ENCODE measurements at regions not wholly inside any gene's neighbourhood (a gene's known extent, or its start where the extent isn't known, plus 50 kb on each side); places are given as distances from the start of the nearest gene placed in this dataset.

DNA sequence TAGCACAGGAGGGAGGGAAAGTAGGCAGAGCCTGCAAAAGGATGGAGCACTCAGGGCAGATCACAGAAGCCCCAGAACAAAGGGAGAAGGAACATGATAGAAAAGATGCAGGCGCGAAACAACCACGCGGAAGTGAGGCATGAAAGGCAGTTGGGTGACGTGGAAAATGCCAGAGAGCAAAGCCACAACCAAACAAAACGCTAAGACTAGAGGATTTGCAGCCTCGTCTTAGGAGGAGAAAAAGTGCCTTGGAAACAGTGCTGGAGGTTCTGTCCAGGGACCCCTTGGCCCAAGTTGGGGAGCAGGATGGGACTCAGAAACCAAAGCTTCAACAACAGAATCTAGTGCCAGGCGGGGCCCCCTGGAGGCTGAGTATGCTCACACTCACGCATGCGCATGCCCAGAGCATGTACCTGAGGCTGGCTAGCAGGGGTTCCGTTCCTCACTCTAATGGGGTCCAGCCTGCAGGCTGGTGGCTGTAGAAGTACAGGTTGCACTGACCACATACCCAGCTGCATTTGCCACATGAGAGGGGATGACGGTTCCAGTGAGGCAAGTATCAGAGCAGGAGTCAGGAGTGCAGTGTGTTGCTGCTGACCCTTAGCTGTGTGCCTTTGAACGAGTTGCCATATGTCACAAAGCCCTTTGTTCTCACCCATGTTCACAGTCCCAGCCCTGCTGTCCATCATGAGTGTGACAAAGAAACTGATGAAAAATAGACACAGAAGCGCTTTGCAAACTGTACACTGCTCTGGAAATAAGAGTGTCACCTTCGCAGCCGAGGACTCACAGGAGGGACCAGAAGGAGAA, 568.6 kb upstream of the CADM1 start:
- Histone ChIP-seq H3K9ac (ENCODE audit: insufficient read depth, low read length, poor library complexity, severe bottlenecking) (no peak overlapping the region), H2AFZ (ENCODE audit: insufficient read depth, low read depth, low read length, poor library complexity, severe bottlenecking) (no peak overlapping the region), H3K27me3 (ENCODE audit: control insufficient read depth in 2 of 2, insufficient read depth in 2 of 2, low read length in 2 of 2) (peaks cover 0 to 4% of the 10 kb centered on the region in 2 donors), H3K4me1 (ENCODE audit: control insufficient read depth in 1 of 2, insufficient read depth in 2 of 2, low read length in 2 of 2) (peaks cover 0 to 3% of the 10 kb centered on the region in 2 donors), H3K27ac (ENCODE audit: low read depth in 1 of 2, low read length in 2 of 2) (no peak overlapping the region), H3K4me3 (replicated peaks in 1 of 3; ENCODE audit: low read depth in 2 of 3, low read length in 3 of 3) (no peak overlapping the region), H3K9me3 (replicated peaks in 1 of 2; ENCODE audit: control insufficient read depth in 1 of 2, insufficient read depth in 1 of 2, low read length in 2 of 2) (no peaks in the 10 kb centered on the region), H3K4me2 (replicated peaks; ENCODE audit: extremely low read depth, low read length, poor library complexity, severe bottlenecking) (no peak overlapping the region), H3K79me2 (ENCODE audit: insufficient read depth, low read length) (no peaks in the 10 kb centered on the region), H3K36me3 (replicated peaks in 1 of 2; ENCODE audit: control insufficient read depth in 1 of 2, insufficient read depth in 2 of 2, low read length in 2 of 2) (no peaks in the 10 kb centered on the region), H4K20me1 (ENCODE audit: insufficient read depth, low read length) (no peaks in the 10 kb centered on the region)
- H3K27me3 Mint-ChIP-seq (ENCODE audit: low read depth in 3 of 3) = peaks cover 0 to 16% (median 10%) of the 10 kb centered on the region in 3 donors
- H3K9me3 Mint-ChIP-seq = no peaks in the 10 kb centered on the region
- no peak for TF ChIP-seq CTCF (IDR thresholded peaks at IDR 0.05)
- no peaks in the 10 kb centered on the region for H3K4me1 Mint-ChIP-seq
- peak overlapping the region in 1 of 7 donors; percentile 16 for H3K27ac Mint-ChIP-seq
- DNase-seq = no peak
- WGBS (ENCODE audit: insufficient coverage) = 83% methylated on average over 16 of the region's 16 CpGs
- no peak overlapping the region for H3K4me3 Mint-ChIP-seq
- intact Hi-C loops (cut with micrococcal nuclease) = no loop called here
- H3K36me3 Mint-ChIP-seq = no peaks in the 10 kb centered on the region

DNA sequence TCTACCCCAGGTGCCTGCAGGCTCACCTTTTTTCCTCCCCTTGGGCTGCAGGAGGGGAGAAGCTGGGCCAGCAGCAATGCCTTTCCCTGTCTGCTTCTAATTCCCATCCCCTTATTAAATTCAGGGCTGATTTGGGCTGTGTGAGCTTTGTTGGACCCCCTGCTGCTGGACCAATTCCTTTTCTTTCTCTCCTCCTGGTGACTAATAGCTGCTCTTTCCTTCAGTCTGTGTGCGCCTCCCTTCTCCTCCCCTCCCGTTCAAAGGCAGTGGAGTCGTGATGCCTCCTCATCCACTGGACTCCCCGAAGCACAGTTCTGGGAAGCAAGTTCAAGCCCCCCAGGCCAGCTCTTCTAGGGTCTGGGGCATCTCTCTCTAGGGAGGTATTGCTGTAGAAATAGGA, 567.9 kb upstream of the CADM1 start:
- TF ChIP-seq CTCF (IDR thresholded peaks at IDR 0.05) = no peak
- H3K4me1 ChIP-seq (ENCODE audit: control insufficient read depth in 1 of 2, insufficient read depth in 2 of 2, low read length in 2 of 2) = peaks cover 0 to 3% of the 10 kb centered on the region in 2 donors
- intact Hi-C loops (cut with micrococcal nuclease) = no loop called here
- H3K27me3 Mint-ChIP-seq (ENCODE audit: low read depth in 3 of 3) = peaks cover 0 to 16% (median 10%) of the 10 kb centered on the region in 3 donors
- H3K9me3 ChIP-seq (replicated peaks in 1 of 2; ENCODE audit: control insufficient read depth in 1 of 2, insufficient read depth in 1 of 2, low read length in 2 of 2) = no peaks in the 10 kb centered on the region
- H3K4me1 Mint-ChIP-seq = no peaks in the 10 kb centered on the region
- no peak overlapping the region for H3K27ac ChIP-seq (ENCODE audit: low read depth in 1 of 2, low read length in 2 of 2)
- no peaks in the 10 kb centered on the region for H3K79me2 ChIP-seq (ENCODE audit: insufficient read depth, low read length)
- H3K9me3 Mint-ChIP-seq = peaks cover 0 to 3% (median 0%) of the 10 kb centered on the region in 7 donors
- no peak overlapping the region for H3K4me2 ChIP-seq (replicated peaks; ENCODE audit: extremely low read depth, low read length, poor library complexity, severe bottlenecking)
- H3K4me3 ChIP-seq (replicated peaks in 1 of 3; ENCODE audit: low read depth in 2 of 3, low read length in 3 of 3) = no peak overlapping the region
- no peak overlapping the region for H3K4me3 Mint-ChIP-seq
- H4K20me1 ChIP-seq (ENCODE audit: insufficient read depth, low read length) = no peaks in the 10 kb centered on the region
- no peak overlapping the region for H2AFZ ChIP-seq (ENCODE audit: insufficient read depth, low read depth, low read length, poor library complexity, severe bottlenecking)
- no peaks in the 10 kb centered on the region for H3K36me3 ChIP-seq (replicated peaks in 1 of 2; ENCODE audit: control insufficient read depth in 1 of 2, insufficient read depth in 2 of 2, low read length in 2 of 2)
- peaks cover 0 to 4% of the 10 kb centered on the region in 2 donors for H3K27me3 ChIP-seq (ENCODE audit: control insufficient read depth in 2 of 2, insufficient read depth in 2 of 2, low read length in 2 of 2)
- no peak overlapping the region for H3K27ac Mint-ChIP-seq
- 80% methylated on average over 3 of the region's 4 CpGs for WGBS (ENCODE audit: insufficient coverage)
- H3K9ac ChIP-seq (ENCODE audit: insufficient read depth, low read length, poor library complexity, severe bottlenecking) = no peak overlapping the region
- no peak for DNase-seq
- no peaks in the 10 kb centered on the region for H3K36me3 Mint-ChIP-seq

Measured in CD14-positive monocyte (primary cell).